LNCAP (cell line): ENCODE measurements at regions not wholly inside any gene's neighbourhood (a gene's known extent, or its start where the extent isn't known, plus 50 kb on each side); places are given as distances from the start of the nearest gene placed in this dataset.

Source experiments
- TF ChIP-seq, protein P1 (sequence below): fragments of 450-650 bp; IDR thresholded peaks from 2 replicates; pipeline ENCODE4 v1.5.1; 2017; ENCODE audit warnings: mild to moderate bottlenecking

DNA sequence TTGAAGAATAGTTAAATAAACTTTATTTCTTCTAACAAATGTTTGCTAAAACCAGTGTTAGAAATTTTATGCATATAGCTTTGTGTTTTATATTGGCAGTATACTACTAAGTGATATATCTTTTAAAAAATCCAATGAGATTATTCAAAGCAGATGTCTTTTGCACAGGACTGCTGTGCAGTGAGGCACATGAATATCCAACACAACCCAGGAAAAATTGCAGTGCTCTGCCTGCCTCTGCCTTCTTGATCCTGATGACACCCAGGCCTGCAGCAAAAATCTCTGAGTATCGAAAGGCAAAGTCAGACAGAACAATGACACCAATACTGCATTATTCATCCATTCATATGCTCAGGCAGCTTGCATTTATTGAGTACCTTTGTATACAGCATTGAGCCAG lies 1076.5 kb upstream of the ARRDC3 start:
- TF ChIP-seq, protein P1, sequence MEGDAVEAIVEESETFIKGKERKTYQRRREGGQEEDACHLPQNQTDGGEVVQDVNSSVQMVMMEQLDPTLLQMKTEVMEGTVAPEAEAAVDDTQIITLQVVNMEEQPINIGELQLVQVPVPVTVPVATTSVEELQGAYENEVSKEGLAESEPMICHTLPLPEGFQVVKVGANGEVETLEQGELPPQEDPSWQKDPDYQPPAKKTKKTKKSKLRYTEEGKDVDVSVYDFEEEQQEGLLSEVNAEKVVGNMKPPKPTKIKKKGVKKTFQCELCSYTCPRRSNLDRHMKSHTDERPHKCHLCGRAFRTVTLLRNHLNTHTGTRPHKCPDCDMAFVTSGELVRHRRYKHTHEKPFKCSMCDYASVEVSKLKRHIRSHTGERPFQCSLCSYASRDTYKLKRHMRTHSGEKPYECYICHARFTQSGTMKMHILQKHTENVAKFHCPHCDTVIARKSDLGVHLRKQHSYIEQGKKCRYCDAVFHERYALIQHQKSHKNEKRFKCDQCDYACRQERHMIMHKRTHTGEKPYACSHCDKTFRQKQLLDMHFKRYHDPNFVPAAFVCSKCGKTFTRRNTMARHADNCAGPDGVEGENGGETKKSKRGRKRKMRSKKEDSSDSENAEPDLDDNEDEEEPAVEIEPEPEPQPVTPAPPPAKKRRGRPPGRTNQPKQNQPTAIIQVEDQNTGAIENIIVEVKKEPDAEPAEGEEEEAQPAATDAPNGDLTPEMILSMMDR, result no peak

DNA sequence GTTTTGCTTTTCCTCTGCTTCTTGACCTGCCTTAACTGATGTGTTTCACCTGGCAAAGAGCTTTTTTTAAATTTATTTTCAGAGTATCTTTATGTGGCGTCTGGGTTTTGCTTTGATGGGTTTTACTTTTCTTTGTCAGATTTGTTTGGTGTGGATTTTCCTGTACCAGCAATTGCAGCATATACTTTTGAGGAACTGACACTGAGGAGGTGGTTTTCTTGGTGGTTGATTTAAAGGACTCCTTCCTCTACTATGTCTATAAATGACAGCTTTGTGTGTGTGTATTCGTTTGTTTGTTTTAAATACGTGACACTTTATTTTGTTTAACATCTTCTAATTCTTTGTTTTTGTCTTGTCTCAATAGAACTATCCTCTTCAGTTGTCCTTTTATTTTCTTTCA lies 1071.9 kb upstream of the ARRDC3 start:
- TF ChIP-seq, protein P1, result no peak

DNA sequence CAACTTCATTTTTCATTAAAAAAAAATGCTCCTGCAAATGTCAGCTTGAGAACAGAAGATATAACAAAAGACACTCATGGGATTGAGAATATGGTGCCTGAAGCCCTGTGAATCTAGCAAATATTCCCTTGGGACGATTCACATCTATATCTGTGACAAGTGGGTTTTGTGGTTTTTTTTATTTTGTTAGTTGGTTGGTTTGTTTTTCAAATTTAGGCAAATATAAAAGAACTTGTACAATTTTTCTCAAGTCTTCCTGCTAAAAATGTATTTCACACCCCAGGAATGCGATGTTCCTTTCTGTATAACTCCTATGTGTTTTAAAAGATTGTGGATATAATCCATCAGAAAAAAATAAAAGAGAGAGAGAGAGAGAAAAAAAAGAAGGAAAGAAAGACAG lies 1061.8 kb upstream of the ARRDC3 start:
- TF ChIP-seq, protein P1, result no peak

DNA sequence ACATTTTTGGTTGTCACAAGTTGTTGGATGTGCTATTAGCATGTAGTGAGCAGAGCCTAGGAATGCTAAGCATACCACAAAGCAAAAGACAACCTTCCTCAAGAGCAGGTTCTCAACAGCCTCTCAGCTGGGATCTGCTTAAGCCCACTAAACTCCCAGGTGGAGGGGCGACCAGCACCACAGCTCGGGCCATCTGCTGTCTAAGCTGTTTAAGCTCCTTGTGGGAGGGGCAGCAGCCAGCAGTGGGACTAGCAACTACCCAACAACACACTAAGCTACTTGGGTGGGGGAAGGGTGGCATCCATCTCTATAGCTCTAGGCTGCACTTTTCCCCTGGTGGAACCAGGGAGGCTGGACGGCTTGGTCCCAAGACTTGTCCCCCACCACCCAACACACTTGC lies 1052.7 kb upstream of the ARRDC3 start:
- TF ChIP-seq, protein P1, result no peak

DNA sequence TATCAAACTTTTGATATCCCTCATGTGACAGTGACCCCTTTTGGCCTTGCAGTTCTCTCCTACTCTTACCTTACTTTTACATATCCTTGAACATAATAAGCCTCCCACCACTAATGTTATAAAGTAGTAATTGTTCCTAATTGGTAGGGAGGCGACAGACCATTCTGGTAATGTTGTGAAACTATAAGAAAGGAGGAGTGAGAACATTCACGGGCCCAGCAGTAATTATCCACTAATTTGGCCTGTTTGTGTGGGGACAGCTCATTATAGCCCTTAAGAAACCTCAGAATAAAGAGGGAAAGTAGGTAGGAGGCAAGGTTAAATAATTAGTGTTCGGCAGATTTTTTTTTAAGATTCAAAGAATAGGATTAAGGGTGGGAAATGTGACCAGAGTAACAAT lies 1046.5 kb upstream of the ARRDC3 start:
- TF ChIP-seq, protein P1, result no peak

DNA sequence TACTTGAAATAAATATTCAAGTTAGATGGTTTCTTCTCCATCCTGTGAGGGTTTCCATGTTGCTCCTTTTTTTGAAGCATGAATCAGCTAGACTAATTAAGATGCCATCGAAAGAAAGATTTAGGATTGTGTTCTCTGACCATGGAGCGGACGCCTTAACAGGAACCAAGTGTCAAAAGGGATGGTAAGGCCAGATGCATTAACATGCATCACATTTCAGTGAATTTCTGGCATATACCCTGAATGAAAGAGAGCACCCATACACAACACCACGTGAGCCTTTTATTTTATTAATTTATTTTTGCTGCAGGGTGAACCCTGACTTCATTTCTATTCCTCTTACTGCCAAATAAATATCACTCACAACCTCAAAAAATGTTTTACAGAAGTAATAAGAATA lies 1045.3 kb upstream of the ARRDC3 start:
- TF ChIP-seq, protein P1, result no peak

DNA sequence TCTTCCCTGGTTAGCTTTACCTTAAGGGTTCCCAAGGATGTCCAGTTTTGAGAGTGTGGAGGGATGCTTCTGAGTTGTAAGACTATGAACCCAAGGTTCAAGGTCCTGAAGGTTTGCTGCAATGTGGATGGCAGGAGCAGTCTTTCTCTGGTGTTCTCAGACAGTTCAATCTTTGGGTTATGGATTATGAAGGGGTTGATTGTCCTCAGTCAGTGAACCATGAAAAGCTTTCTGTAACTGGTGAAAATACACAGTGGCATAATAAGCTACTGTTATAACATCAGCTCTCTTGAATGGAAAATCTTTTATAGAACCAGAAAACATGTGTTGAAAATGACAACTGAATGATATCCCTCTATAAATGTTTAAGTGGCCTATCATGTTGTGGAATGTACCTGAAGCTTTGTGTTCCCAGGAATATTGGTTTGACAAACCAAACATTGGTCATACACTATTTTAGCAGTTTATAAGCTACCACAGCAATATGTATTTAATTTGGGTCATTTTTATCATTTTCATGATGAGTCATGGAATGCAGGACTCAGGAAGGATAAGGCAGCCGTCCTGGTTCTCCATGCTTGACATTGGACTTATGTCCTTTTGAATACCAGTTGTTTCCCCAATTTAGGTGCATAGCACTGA lies 1041.8 kb upstream of the ARRDC3 start:
- TF ChIP-seq, protein P1, result no peak

DNA sequence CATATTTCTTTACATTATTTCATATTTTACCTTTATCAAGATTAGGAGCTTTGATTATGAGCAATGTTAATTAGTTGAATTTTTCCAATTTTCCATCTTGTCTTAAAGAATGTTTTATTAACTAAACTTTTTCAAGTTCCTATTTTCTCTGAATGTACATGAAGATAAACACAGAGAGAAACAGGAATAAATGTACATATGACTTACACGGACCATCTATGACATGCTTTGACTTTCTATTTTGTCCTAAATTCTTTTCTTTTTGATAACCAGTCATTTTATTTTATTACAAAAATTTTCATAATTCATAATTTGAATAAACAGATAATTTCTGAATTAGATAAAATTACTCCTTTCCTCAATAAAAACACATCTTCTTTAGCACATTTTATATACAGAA lies 1038.8 kb upstream of the ARRDC3 start:
- TF ChIP-seq, protein P1, result no peak
